Smooth muscle cell (in vitro differentiated cells): ENCODE measurements at regions not wholly inside any gene's neighbourhood (a gene's known extent, or its start where the extent isn't known, plus 50 kb on each side); places are given as distances from the start of the nearest gene placed in this dataset.

Experiments used
- DNase-seq: peaks from one replicate; lab custom pipeline; 2025; ENCODE audit not compliant: unreplicated experiment; lab: John Stamatoyannopoulos, UW
- H2AFZ ChIP-seq: fragments of 200-600 bp; sonication (generic); 2 replicates; pipeline ENCODE4 v1.6.0; 2016; ENCODE audit warnings: antibody characterized with exemption, low read depth, mild to moderate bottlenecking
- H3F3A ChIP-seq: fragments of 200-600 bp; sonication (generic); 2 replicates; pipeline ENCODE4 v1.6.0; 2017; ENCODE audit warnings: antibody characterized with exemption, low read depth
- H3K27ac ChIP-seq: fragments of 200-600 bp; sonication (generic); 2 replicates; pipeline ENCODE4 v1.5.1; 2016; ENCODE audit warnings: low read depth, mild to moderate bottlenecking
- H3K27me3 ChIP-seq: fragments of 200-600 bp; sonication (generic); 2 replicates; pipeline ENCODE4 v1.6.1; 2016; ENCODE audit warnings: low read depth, mild to moderate bottlenecking
- H3K36me3 ChIP-seq: fragments of 200-600 bp; sonication (generic); 2 replicates; pipeline ENCODE4 v1.5.1; 2016; ENCODE audit warnings: low read depth
- H3K4me1 ChIP-seq: fragments of 200-600 bp; sonication (generic); 2 replicates; pipeline ENCODE4 v1.5.1; 2016; ENCODE audit warnings: low read depth
- H3K4me2 ChIP-seq: fragments of 200-600 bp; sonication (generic); 2 replicates; pipeline ENCODE4 v1.6.0; 2016; ENCODE audit warnings: mild to moderate bottlenecking
- H3K4me3 ChIP-seq: fragments of 200-600 bp; sonication (generic); 2 replicates; pipeline ENCODE4 v1.5.1; 2016; ENCODE audit warnings: mild to moderate bottlenecking
- H3K79me2 ChIP-seq: fragments of 200-600 bp; sonication (generic); 2 replicates; pipeline ENCODE4 v1.6.0; 2016; ENCODE audit warnings: low read depth, mild to moderate bottlenecking
- H3K9ac ChIP-seq: fragments of 200-600 bp; sonication (generic); 2 replicates; pipeline ENCODE4 v1.6.0; 2016; ENCODE audit warnings: low read depth
- H3K9me3 ChIP-seq: fragments of 200-600 bp; sonication (generic); replicated peaks from 2 replicates; pipeline ENCODE4 v1.5.1; 2016; ENCODE audit warnings: low read depth
- H4K20me1 ChIP-seq: fragments of 200-600 bp; sonication (generic); 2 replicates; pipeline ENCODE4 v1.6.0; 2016; ENCODE audit warnings: low read depth
- CTCF ChIP-seq: fragments of 200-600 bp; sonication (generic); IDR thresholded peaks from 2 replicates; pipeline ENCODE4 v1.5.1; 2017; ENCODE audit warnings: borderline replicate concordance, mild to moderate bottlenecking, antibody characterized with exemption; ENCODE audit not compliant: insufficient read depth, poor library complexity, severe bottlenecking
- WGBS: methylation state at CpG from one replicate; pipeline ENCODE4 v1.1.7; 2016; ENCODE audit warnings: low lambda C conversion rate; 5-methylcytosine and 5-hydroxymethylcytosine counted together

GRCh38 chr13:99436686-99437416, 64.4 kb upstream of the TM9SF2 start:
- Histone ChIP-seq H3K9ac (no peak overlapping the region), H3K79me2 (no peaks in the 10 kb centered on the region), H3K36me3 (no peaks in the 10 kb centered on the region), H2AFZ (no peak overlapping the region), H3K27ac (no peak overlapping the region), H3K4me2 (peak overlapping the region; percentile 76), H3F3A (peaks cover 5% of the 10 kb centered on the region), H3K4me3 (no peak overlapping the region), H3K9me3 (no peaks in the 10 kb centered on the region), H3K4me1 (no peaks in the 10 kb centered on the region), H3K27me3 (no peaks in the 10 kb centered on the region), H4K20me1 (no peaks in the 10 kb centered on the region)
- 20% methylated on average over 27 of the region's 27 CpGs for WGBS
- peak; percentile 100 for TF ChIP-seq CTCF
- DNase-seq, result peak; percentile 85

GRCh38 chr13:99439048-99439447, 62.2 kb upstream of the TM9SF2 start:
- WGBS, result 79% methylated on average over 7 of the region's 7 CpGs

GRCh38 chr13:99439850-99440604, 61.2 kb upstream of the TM9SF2 start:
- WGBS, result 78% methylated on average over 11 of the region's 11 CpGs
- Histone ChIP-seq H4K20me1 (no peaks in the 10 kb centered on the region), H3K36me3 (no peaks in the 10 kb centered on the region), H3K9ac (no peak overlapping the region), H3K9me3 (no peaks in the 10 kb centered on the region), H3K4me2 (no peak overlapping the region), H3K27me3 (no peaks in the 10 kb centered on the region), H3K27ac (no peak overlapping the region), H3K4me3 (no peak overlapping the region), H3K79me2 (no peaks in the 10 kb centered on the region), H3F3A (no peaks in the 10 kb centered on the region), H3K4me1 (no peaks in the 10 kb centered on the region), H2AFZ (no peak overlapping the region)
- no peak for TF ChIP-seq CTCF
- DNase-seq, result no peak

More at GRCh38 chr13:99439048-99439447, 62.2 kb upstream of the TM9SF2 start:
- Histone ChIP-seq H3K79me2 (no peaks in the 10 kb centered on the region), H3F3A (no peaks in the 10 kb centered on the region), H3K27ac (no peak overlapping the region), H3K9ac (no peak overlapping the region), H3K36me3 (no peaks in the 10 kb centered on the region), H3K27me3 (no peaks in the 10 kb centered on the region), H3K9me3 (no peaks in the 10 kb centered on the region), H3K4me3 (no peak overlapping the region), H3K4me2 (no peak overlapping the region), H2AFZ (no peak overlapping the region), H3K4me1 (no peaks in the 10 kb centered on the region), H4K20me1 (no peaks in the 10 kb centered on the region)
- DNase-seq, result no peak
- TF ChIP-seq CTCF, result no peak
